C4-2B (cell line): ENCODE measurements at regions not wholly inside any gene's neighbourhood (a gene's known extent, or its start where the extent isn't known, plus 50 kb on each side); places are given as distances from the start of the nearest gene placed in this dataset.

ENCODE experiments used
- ZFX ChIP-seq: fragments of 450-650 bp; IDR thresholded peaks from 2 replicates; pipeline ENCODE4 v1.6.1; 2017
- TF ChIP-seq, protein P1 (sequence below): fragments of 450-650 bp; conservative IDR thresholded peaks from 2 replicates; pipeline ENCODE4 v1.5.1; 2017; ENCODE audit warnings: mild to moderate bottlenecking

DNA sequence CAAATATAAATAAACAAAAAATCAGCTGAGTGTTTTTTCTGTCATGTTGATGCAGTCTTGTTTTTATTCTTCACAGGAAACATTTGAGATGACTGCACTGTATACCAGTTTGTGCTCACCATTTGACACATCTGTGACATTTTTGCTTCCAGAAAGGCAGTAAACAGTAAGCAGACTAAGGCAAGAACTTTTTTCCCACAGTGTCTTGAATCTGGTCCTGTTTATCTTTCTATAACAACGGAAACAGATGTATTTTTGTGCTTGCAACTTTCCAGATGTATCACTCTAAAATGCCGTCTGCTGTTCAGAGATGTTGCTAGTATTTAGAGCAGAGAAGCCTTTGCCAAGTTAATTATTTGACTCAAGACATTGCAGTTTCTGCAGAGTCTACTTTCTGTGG, 105.5 kb downstream of the ZC3H11B start:
- TF ChIP-seq, protein P1, sequence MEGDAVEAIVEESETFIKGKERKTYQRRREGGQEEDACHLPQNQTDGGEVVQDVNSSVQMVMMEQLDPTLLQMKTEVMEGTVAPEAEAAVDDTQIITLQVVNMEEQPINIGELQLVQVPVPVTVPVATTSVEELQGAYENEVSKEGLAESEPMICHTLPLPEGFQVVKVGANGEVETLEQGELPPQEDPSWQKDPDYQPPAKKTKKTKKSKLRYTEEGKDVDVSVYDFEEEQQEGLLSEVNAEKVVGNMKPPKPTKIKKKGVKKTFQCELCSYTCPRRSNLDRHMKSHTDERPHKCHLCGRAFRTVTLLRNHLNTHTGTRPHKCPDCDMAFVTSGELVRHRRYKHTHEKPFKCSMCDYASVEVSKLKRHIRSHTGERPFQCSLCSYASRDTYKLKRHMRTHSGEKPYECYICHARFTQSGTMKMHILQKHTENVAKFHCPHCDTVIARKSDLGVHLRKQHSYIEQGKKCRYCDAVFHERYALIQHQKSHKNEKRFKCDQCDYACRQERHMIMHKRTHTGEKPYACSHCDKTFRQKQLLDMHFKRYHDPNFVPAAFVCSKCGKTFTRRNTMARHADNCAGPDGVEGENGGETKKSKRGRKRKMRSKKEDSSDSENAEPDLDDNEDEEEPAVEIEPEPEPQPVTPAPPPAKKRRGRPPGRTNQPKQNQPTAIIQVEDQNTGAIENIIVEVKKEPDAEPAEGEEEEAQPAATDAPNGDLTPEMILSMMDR, result no peak
- no peak for TF ChIP-seq ZFX
